T1000 (cell line): ENCODE measurements at regions not wholly inside any gene's neighbourhood (a gene's known extent, or its start where the extent isn't known, plus 50 kb on each side); places are given as distances from the start of the nearest gene placed in this dataset.

Experiments
- DNase-seq: peaks from one replicate; lab custom pipeline; 2025; ENCODE audit warnings: mixed read lengths; lab: John Stamatoyannopoulos, UW

- DNase-seq, result no peak
Measured at GRCh38 chr2:156845806-156846558, 409.8 kb downstream of the GPD2 start.

DNA sequence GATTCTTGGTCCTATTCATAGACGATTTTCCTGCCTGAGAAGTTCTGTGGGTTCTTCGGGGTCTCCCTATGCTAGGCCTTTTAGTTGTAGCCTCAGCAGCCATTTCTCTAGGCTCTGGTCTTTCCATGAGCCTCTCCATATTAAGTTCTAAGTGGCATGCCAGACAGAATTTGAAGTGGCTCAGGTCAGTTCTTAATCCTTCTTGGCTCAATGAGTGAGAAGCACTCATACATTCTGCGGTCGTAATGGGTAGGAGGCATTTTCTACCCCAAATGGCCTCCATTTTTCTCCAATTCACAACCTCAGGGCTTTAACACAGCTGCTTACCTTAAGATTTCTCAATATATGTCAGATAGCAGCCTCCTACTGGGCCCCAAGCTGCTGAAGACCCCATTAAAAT is 405.3 kb upstream of the GALNT5 start:
- DNase-seq, result no peak

- DNase-seq, result no peak
Measured at GRCh38 chr2:156852681-156853080, 404.8 kb upstream of the GALNT5 start.

DNA sequence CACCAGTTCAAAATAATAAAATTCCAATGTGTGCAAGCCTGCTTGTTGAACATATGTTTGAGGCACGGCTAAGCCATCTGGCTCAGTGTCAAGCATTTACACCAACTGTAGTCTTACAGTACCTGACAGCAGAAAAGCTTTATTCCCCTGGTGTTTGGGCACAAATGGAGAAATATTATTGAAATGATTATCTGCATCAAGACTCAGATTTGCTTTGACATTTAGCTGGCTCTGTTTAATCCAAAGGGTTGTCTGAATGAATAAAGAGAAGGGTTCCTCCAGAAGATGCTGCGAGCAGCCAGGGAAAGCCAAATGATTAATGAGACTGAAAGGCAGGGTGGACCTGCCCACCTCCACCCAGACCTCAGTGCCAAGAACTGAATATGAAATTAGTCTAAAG is 393.2 kb upstream of the GALNT5 start:
- no peak for DNase-seq

DNA sequence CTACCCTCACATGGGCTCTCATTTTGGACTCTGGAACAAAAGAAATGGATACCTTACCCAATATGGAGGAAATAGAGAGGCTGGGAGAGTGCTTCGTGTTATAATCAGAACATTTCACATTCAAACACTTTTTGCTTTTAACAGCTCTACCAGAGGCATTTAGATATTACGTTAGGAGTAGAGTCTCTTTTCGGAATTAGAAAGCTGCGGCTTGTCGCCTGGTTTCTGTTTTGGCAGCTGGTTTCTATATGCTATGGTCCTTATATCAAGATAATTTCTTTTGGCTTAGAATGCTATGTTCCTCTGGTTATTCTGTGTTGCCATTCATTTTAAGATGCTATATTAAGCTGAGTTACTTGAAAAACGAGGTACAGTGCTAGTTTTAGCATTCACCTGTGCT is 392.8 kb upstream of the GALNT5 start:
- DNase-seq, result no peak

GRCh38 chr2:156867201-156867600 is 390.3 kb upstream of the GALNT5 start:
- no peak for DNase-seq

DNA sequence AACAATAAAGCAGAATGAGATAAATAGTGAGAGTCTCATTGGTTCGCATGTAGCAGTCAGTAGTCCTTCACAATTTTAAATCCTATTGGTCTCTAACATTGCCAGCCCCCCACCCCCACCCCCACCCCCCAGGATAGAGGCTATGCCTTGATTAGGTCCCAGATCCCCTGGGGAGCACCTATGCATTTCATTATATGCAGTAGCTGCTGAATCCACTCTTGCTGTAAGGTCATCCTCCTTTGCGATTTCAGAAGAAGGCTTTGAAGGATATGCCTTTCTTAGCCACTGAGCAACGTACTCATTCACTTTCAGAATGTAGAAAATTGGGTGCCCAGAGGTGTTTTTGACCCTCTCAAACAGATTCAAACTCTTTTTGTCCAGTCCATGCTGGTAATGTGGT is 382.8 kb upstream of the GALNT5 start:
- no peak for DNase-seq

- no peak for DNase-seq
Measured at GRCh38 chr2:156883804-156884203, 373.7 kb upstream of the GALNT5 start.

DNA sequence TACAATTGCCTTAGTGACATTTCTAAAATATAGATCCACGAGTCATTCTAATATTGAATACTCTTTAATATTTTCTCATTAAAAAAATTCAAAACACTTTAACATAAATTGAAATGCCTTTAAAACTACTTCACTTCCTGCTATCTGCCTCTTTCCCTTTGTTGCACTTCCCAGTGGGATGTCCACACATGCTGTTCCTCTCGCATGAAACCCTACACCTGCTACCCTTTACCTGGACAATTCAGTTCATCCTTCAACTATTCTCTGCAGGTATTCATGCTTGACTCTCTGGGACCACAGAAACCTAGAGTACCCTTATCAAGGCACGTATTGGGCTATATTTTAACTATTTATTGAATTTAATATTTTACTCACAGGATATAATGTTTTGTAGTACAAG is 373.3 kb upstream of the GALNT5 start:
- DNase-seq, result no peak

DNA sequence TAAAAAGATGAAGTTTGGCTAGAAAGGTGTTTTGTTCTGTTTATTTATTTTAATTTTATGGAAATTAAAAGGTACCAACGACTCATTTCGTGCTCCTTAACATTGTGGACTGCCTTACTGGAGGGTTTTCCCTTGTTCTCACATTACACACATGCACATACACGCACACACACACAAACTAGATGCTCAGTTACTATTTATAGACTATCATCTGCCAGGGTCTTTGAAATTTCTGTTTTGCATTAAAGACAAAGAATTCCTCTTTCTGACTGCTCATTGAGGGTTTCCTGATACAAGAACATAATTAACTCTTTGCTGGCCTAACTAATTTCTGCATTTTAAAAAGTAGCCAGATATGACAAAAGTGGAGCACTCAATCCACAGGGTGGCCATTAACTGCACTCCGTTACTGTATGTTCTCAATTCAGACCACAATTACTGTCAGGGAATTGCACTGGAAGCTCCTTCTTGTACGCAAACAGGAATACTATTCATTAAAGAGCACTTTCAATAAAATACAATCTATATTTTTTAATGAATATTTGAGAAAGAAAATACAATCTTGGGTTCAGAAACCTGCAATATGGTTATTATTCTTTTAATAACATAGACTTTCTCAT is 366.9 kb upstream of the GALNT5 start:
- DNase-seq, result no peak

DNA sequence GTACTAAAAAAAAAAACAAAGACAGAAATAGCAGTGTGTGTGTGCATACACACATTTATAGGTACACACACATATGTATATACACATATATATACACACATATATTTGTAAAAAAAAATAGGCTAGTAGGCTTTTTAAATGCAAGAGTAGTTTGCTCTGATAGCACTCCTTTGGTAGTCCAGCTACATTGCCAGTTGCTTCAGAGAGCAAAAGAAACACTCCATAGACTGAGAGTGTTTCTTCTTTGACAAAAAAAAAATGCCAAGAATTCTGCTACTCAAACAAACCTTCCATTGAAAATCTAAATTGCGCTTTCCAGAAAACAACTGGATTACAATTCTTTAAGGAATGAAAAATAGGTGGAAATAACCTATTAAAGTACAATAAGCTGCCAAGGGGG is 365.9 kb upstream of the GALNT5 start:
- DNase-seq, result no peak

DNA sequence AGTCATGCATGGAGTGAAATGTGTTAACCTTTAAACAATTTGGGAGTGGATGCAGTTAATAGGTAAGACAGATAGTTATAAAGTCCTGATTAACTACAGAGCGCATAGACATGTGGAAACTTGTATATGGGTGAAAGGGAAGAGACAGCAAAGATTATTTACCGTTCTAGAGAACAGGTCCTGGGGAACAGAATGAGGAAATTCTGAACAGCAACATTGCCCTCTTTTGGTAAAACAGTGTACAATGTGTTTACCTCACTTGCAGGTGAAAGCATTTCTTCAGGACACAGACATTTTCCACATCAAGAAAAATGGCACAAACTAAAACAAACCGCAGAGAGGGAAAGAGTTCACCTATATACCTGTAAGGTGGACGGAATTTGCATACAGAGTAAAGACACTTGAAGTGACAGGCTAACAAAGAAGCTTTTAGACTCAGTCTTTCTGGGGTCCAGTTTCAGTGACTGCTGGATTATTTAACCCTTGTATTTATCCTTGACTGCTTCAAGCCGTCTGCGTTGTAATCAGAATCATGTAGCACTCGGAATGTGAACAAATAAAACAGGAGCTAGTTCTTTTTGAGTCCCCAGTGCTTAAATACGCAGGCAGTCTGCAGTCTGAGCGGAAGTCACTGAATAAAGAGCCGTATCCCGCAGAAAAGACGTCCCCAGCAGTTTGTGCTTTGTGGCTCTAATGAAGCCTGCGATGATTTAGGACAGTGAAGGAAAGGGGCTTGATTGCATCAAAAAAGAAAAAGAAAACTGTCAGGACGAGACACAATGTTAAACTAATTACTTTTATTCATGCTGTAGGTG is 364.8 kb upstream of the GALNT5 start:
- DNase-seq, result no peak

DNA sequence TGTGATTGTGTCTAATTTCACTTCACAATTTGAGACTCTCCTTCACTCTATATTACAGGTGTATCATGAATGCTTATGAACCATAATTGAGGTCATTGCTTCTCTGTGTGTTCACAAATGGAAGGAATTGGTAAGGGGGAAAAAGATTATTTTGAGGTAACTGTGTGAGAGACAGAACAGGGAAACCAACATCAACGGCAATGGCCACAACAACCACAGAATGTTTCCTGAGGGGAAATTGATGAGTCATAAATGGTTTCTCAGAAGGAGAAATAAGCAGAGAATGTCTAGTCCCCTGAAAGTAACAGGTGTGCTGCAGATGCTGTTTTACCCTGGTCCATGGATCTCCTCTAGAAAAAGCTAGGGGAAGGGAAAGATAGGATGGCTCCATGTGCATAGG is 361.2 kb upstream of the GALNT5 start:
- DNase-seq, result no peak

GRCh38 chr2:156897548-156897947 is 360.0 kb upstream of the GALNT5 start:
- no peak for DNase-seq

DNA sequence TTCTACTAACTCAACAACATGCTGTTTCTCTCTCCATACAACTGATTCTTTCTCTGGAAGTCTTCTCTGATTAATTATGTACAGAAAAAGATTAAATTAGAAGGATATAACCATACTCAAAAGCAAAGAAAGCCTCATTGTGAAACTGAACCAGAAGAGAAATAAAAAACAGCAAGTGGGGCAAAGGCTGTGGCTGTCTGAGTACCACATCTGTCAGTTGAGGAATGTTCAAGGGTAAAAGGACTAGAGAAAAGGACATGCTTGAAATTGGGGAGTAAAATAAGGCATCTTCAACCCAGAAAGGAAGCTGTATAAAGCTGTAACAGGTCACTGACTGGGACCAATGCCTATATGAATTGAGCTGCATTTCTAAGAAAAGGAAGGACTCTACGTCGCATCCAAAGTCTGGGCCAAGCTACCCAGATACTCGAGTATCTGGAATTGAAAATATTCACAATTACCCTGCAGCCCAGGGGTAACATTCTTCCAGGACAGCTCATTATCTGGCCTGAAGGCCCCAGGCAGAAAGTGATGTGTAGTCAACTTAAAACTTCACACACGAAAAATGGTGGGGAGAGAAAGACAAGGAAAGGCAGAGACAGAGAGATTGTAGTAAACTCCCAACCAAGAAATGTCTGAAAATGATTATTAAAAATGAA is 356.0 kb upstream of the GALNT5 start:
- peak; percentile 33 for DNase-seq

GRCh38 chr2:156903335-156903734 is 354.2 kb upstream of the GALNT5 start:
- no peak for DNase-seq

- no peak for DNase-seq
Measured at GRCh38 chr2:156907806-156908205, 349.7 kb upstream of the GALNT5 start.

DNA sequence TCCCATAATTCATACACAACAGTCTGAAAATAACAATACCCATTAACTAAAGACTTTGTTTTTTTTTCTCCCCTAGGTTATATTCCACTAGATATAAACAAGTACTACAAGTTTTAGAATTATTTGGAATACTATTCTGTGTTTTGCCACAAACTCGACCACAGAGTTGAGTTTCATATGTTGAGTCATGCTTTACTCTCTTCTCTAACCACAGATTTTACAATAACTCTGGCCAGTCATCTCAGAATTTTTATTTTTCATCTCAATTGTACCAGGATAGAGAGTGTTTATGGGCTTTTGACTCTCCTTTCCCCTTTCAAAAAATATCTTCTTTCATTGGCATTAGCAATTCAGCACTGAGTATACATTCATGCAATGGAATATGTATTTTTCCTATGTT is 348.7 kb upstream of the GALNT5 start:
- DNase-seq, result no peak

DNA sequence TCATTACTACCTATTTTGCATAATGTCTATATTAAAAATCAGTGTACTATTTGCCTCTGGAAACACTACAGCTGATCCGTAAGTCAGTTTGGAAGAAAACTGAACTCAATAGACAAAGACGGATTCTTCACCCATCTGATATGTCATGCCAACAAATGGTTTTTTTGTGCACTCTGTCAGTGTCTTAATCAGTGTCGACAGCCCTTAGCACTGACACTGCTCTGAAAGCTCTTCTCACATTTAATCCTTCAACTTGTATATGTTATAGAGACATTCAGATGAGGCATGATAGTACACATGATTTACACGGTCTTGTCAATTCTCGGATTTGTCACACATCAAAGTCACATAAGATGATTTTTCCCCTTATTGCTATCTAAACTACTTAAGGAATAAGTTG is 347.5 kb upstream of the GALNT5 start:
- no peak for DNase-seq

DNA sequence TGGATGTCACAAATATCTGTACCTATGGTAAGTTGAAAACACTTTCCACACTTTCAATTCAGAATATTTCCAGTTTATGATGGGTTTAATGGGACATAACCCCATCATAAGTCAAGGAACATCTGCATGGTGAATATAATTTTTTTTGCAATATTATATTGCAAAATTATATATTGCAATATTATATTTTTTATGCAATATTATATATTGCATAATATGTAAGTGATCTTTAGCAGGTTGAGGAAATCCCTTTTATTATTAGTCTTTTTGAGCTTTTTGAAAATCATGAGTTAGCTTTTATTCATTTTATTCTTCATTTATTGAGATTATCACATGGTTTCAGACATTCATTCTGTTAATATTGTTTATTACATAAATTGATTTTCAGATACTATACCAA is 342.2 kb upstream of the GALNT5 start:
- DNase-seq, result no peak

DNA sequence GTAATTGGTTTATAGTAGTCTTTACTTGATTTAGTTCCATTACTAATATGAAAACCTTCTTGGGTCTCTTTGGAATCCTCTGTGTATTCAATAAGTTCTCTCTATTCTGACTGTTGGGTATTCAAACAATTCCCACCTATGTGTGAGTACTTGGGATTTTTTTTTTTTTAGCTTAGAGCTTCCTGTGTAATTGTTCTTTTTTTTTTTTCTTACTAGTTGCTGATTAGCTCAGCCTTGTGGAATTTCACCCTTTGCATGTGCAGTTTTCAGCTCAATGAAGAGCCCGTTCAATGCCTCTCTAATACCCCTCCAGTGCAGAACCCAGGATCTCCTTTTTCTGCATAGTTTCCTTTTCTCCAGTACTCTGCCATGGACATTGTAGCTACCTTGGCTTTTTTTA is 339.1 kb upstream of the GALNT5 start:
- DNase-seq, result no peak

DNA sequence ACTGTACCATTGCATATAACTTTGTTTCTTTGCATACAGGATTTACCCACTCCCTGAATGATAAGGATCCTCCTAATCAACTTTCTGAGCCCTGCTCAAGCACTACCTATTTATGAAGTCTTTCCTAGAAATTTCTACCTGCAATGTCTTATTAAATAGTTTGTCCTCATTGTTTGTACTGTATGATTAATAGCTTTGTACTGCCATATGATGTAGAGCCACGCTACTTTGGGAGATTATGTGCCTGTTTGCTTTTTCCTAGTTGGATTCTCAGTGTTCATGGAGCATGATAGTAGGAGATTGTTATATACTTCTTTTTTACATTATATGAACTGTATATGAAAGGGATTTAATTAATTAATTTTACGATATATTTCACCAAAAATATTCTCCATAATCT is 327.1 kb upstream of the GALNT5 start:
- DNase-seq, result no peak
